Fibroblast of lung (primary cell): ENCODE measurements at regions not wholly inside any gene's neighbourhood (a gene's known extent, or its start where the extent isn't known, plus 50 kb on each side); places are given as distances from the start of the nearest gene placed in this dataset.

Source experiments
- CTCF ChIP-seq, 2 donors: IDR thresholded peaks in 1 of 2; conservative IDR thresholded peaks in 1 of 2; 1 replicate in 1 of 2; 2 replicates in 1 of 2; pipeline ENCODE4 v1.5.1; 2011 to 2012; ENCODE audit warnings: low read length in 2 of 2, control low read depth in 1 of 2, inconsistent platforms in 1 of 2, low read depth in 1 of 2, mild to moderate bottlenecking in 1 of 2
- EZH2 ChIP-seq: IDR thresholded peaks from 2 replicates; pipeline ENCODE4 v1.5.1; 2012; ENCODE audit warnings: low read length, control low read depth, mild to moderate bottlenecking; ENCODE audit errors: missing control alignments

DNA sequence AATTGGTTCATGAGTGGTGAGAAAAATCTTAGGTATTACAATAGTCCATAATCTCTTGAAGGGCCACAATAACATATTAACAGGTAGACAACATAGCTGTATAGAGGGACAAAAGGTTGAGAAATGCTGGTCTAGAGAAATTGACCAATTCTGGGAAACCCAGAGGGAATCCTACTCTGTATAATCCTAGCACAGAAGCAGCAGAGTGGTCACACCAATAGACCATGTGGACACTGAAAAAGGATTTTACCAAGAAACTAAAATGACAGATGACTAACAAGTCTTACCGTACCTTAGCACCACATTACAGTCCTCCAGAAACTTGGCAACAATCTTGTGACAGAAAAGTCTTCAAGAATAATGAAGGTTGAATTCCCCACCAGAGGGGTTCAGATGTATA lies 169.1 kb upstream of the PCDH18 start:
- TF ChIP-seq CTCF (conservative IDR thresholded peaks at IDR 0.05 in 1 of 2, IDR thresholded peaks at IDR 0.05 in 1 of 2; ENCODE audit: low read depth in 1 of 2, low read length in 2 of 2): no peak
- TF ChIP-seq EZH2: no peak
